ENCODE measurements at regions not wholly inside any gene's neighbourhood (a gene's known extent, or its start where the extent isn't known, plus 50 kb on each side); places are given as distances from the start of the nearest gene placed in this dataset.

DNA sequence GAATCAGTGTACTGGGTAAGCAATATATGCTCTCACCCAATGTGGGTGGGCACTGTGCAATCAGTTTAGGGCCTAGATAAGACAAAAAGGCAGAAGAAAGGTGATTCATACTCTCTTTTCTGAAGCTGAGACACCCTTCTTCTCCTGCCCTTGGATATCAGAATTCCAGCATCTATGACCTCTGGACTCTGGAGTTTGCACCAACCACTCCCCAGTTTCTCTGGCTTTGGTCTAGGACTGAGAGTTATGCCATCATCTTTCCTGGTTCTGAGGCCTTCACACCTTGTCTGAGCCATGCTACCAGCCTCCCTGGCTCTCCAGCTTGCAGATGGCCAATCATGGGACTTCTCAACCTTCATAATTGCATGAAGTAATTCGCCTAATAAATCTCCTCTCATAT, 724.6 kb upstream of the TYRP1 start:
- H3K36me3 Mint-ChIP-seq (ENCODE audit: low read depth), result no peaks in the 10 kb centered on the region
- ATAC-seq, result no peak
- CTCF ChIA-PET, result no interaction called here
- no peaks in the 10 kb centered on the region for H3K27me3 Mint-ChIP-seq
- H3K27ac Mint-ChIP-seq, result no peak overlapping the region
- no peaks in the 10 kb centered on the region for H3K4me1 Mint-ChIP-seq
- peaks cover 17% of the 10 kb centered on the region for H3K9me3 Mint-ChIP-seq (ENCODE audit: low read depth)
- POLR2A ChIA-PET, result no interaction called here
- no peak overlapping the region for H3K4me3 Mint-ChIP-seq
- intact Hi-C loops (cut with DNase I, micrococcal nuclease), result no loop called here
- no peak for DNase-seq

DNA sequence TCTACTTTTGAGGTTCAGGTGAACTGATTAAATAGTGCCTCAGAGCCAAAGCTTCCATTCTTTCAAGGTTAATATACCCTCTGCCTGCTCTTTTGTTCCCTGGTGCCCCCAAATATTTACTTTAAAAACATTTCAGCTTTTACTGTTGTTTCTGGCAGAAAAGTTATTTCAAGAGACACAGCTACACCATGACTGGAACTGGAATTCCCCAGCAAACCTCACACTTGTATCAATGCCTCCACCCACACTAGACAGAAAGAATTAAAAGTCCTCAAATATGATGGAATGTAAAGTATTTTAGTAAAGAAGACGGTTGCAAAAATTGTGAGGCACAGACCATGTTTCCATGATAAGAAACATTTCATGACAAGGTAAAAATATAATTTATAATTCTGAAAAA, 720.2 kb upstream of the TYRP1 start:
- no peak overlapping the region for H3K27ac Mint-ChIP-seq
- ChIA-PET POLR2A (no interaction called here), CTCF (interaction anchor here (0.6 kb wide), 1 partner anchor 1823 kb away, joined by 4 read pairs; no protein-coding TSS in a partner anchor)
- peaks cover 6% of the 10 kb centered on the region for H3K9me3 Mint-ChIP-seq (ENCODE audit: low read depth)
- H3K36me3 Mint-ChIP-seq (ENCODE audit: low read depth), result no peaks in the 10 kb centered on the region
- H3K27me3 Mint-ChIP-seq, result no peaks in the 10 kb centered on the region
- ATAC-seq (no peak), DNase-seq (no peak)
- H3K4me3 Mint-ChIP-seq, result no peak overlapping the region
- H3K4me1 Mint-ChIP-seq, result no peaks in the 10 kb centered on the region
- intact Hi-C loops (cut with DNase I, micrococcal nuclease), result no loop called here

DNA sequence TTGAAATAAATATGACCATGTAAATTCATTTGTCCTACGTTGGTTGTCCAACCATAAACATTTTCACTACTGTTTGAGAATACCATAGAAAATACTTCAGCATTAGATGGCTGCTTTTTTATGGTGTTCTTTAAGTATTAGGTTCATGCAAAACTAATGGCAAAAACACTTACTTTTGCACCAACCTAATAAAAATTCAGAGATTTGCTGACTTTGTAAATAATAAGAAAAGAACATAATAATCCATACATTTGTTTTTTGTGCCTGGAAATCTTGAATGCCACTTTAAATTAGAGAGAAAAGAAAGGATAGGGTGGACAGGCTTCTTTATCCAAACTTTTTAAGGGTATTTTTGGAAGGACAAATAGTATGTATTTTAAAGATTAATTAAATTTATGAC, 719.7 kb upstream of the TYRP1 start:
- ATAC-seq (no peak), DNase-seq (no peak)
- ChIA-PET POLR2A (no interaction called here), CTCF (interaction anchor here (0.6 kb wide), 1 partner anchor 1824 kb away, joined by 4 read pairs; no protein-coding TSS in a partner anchor)
- intact Hi-C loops (cut with DNase I, micrococcal nuclease), result no loop called here
- Mint-ChIP-seq H3K4me3 (no peak overlapping the region), H3K4me1 (no peaks in the 10 kb centered on the region), H3K27ac (no peak overlapping the region), H3K9me3 (ENCODE audit: low read depth) (peaks cover 10% of the 10 kb centered on the region), H3K36me3 (ENCODE audit: low read depth) (no peaks in the 10 kb centered on the region), H3K27me3 (no peaks in the 10 kb centered on the region)

DNA sequence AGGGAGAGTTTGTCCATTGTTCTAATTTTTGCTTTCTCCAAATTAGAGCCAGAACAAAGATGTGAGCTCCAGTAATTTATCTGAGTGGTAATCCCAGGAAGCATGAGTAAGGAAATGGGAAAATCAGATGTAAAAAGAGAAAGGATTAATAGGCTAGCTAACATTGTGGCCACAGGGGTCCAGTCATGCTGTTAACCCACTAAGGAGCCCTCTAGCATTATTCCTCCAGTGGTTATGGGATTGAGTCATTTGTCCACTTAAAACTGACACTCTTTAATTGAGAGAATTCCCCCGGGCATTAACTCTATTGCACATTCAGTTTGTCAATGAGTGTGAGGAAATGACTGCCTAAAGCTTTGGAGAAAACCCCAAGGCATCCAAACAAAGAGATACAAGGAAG, 700.3 kb upstream of the TYRP1 start:
- H3K36me3 Mint-ChIP-seq (ENCODE audit: low read depth), result no peaks in the 10 kb centered on the region
- DNase-seq, result no peak

DNA sequence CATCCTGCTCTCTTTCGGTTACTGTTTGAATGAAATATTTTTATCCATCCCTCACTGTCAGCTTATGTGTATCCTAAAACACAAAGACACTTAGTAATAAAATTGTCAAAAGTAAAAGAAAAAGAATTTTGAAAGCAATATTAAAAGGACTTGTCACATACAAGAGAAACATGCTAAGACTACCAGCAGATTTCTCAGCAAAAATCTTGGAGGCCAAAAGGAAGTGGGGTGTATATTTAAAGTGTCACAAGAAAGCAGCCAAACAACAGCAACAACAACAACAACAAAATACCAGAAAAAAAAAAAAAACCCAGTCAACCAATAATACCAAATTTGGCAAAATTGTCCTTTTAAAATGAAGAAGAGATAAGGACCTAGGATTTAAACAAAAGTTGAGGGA, 678.7 kb upstream of the TYRP1 start:
- H3K27me3 Mint-ChIP-seq, result no peaks in the 10 kb centered on the region

More for the DNA sequence above, 700.3 kb upstream of the TYRP1 start:
- Mint-ChIP-seq H3K4me3 (no peak overlapping the region), H3K27me3 (no peaks in the 10 kb centered on the region), H3K9me3 (ENCODE audit: low read depth) (peaks cover 12% of the 10 kb centered on the region), H3K4me1 (no peaks in the 10 kb centered on the region), H3K27ac (no peak overlapping the region)
- intact Hi-C loops (cut with DNase I, micrococcal nuclease), result no loop called here
- no peak for ATAC-seq
- CTCF ChIA-PET, result no interaction called here
- POLR2A ChIA-PET, result no interaction called here

GRCh38 chr9:12054235-12054634, 639.0 kb upstream of the TYRP1 start:
- DNase-seq, result no peak
- Mint-ChIP-seq H3K9me3 (ENCODE audit: low read depth) (peaks cover 31% of the 10 kb centered on the region), H3K27ac (no peak overlapping the region), H3K36me3 (ENCODE audit: low read depth) (no peaks in the 10 kb centered on the region), H3K27me3 (no peaks in the 10 kb centered on the region), H3K4me1 (no peaks in the 10 kb centered on the region), H3K4me3 (no peak overlapping the region)
- intact Hi-C loops (cut with DNase I, micrococcal nuclease), result no loop called here
- ATAC-seq, result no peak
- ChIA-PET CTCF (no interaction called here), POLR2A (no interaction called here)

More for the DNA sequence above, 678.7 kb upstream of the TYRP1 start:
- no peaks in the 10 kb centered on the region for H3K4me1 Mint-ChIP-seq
- CTCF ChIA-PET, result no interaction called here
- DNase-seq (no peak), ATAC-seq (no peak)
- POLR2A ChIA-PET, result no interaction called here
- no peaks in the 10 kb centered on the region for H3K36me3 Mint-ChIP-seq (ENCODE audit: low read depth)
- H3K27ac Mint-ChIP-seq, result no peak overlapping the region
- intact Hi-C loops (cut with DNase I, micrococcal nuclease), result no loop called here
- no peak overlapping the region for H3K4me3 Mint-ChIP-seq
- peaks cover 16% of the 10 kb centered on the region for H3K9me3 Mint-ChIP-seq (ENCODE audit: low read depth)

- ATAC-seq (no peak), DNase-seq (no peak)
- no peaks in the 10 kb centered on the region for H3K27me3 Mint-ChIP-seq
- no peaks in the 10 kb centered on the region for H3K4me1 Mint-ChIP-seq
- ChIA-PET POLR2A (no interaction called here), CTCF (no interaction called here)
- no peak overlapping the region for H3K27ac Mint-ChIP-seq
- no peak overlapping the region for H3K4me3 Mint-ChIP-seq
- no peaks in the 10 kb centered on the region for H3K36me3 Mint-ChIP-seq (ENCODE audit: low read depth)
- H3K9me3 Mint-ChIP-seq (ENCODE audit: low read depth), result peaks cover 30% of the 10 kb centered on the region
- intact Hi-C loops (cut with DNase I, micrococcal nuclease), result no loop called here
Measured at GRCh38 chr9:12056874-12057273, 636.3 kb upstream of the TYRP1 start.

DNA sequence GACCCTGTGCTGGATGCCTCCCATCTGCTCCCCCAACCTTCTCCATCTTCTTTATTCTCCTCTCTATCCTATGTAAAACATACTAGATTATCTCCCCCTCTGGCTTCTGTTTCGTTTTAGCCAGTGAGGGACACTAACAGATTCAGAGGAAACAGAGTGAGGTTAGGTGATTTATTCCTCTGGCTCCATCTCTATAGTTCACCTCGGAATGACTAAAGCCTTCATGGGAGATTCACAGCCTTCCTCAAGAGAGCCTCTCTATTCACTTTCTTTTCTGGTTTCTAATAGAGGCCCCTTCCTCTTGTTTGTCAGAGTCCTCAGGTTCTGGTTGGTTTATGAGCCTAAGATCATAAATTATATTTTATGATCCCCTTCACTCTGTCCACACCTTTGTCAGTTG, 633.1 kb upstream of the TYRP1 start:
- Mint-ChIP-seq H3K4me1 (no peaks in the 10 kb centered on the region), H3K36me3 (ENCODE audit: low read depth) (no peaks in the 10 kb centered on the region), H3K9me3 (ENCODE audit: low read depth) (peaks cover 12% of the 10 kb centered on the region), H3K27me3 (no peaks in the 10 kb centered on the region), H3K4me3 (no peak overlapping the region), H3K27ac (no peak overlapping the region)
- ChIA-PET POLR2A (no interaction called here), CTCF (no interaction called here)
- intact Hi-C loops (cut with DNase I, micrococcal nuclease), result no loop called here
- DNase-seq (no peak), ATAC-seq (no peak)

DNA sequence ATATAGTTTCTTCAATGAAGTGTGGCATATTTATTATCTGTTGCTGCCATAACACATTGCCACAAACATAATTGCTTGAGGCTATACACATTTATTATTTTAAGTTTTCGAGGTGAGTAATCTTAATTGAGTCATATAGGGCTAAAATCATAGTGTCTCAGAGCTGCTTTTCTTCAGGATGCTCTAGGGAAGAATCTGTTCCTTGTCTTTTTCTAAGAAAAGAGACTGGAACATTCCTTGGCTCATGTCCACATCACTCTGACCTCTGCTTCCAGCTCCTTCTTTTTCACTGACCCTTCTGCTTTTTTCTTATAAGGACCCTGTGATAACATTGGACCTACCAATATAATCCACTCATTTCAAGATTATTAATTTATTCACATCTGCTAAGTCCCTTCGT, 632.4 kb upstream of the TYRP1 start:
- POLR2A ChIA-PET, result no interaction called here
- H3K27ac Mint-ChIP-seq, result no peak overlapping the region
- no peaks in the 10 kb centered on the region for H3K36me3 Mint-ChIP-seq (ENCODE audit: low read depth)
- ATAC-seq, result no peak
- no peaks in the 10 kb centered on the region for H3K4me1 Mint-ChIP-seq
- intact Hi-C loops (cut with DNase I, micrococcal nuclease), result no loop called here
- CTCF ChIA-PET, result no interaction called here
- H3K27me3 Mint-ChIP-seq, result no peaks in the 10 kb centered on the region
- H3K9me3 Mint-ChIP-seq (ENCODE audit: low read depth), result peaks cover 9% of the 10 kb centered on the region
- H3K4me3 Mint-ChIP-seq, result no peak overlapping the region
- DNase-seq, result no peak

DNA sequence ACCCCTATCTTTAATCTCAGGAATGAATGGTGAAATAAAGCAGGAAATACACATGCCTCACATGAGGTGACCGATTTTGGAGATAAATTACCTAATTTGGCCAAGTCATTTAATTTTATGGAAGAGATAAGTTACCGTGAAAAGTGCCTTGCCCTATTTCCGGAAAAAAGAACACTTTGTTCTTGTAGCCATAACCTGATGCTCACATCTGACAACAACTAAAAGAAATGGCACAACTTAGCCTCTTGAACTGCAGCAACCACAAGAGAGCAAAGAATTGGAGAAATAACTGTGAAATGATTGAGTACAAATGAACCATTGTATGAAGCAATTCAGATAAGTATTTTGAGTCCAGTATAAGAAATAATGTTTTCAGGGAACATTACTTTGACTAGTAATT, 628.1 kb upstream of the TYRP1 start:
- no peak for ATAC-seq
- no peaks in the 10 kb centered on the region for H3K36me3 Mint-ChIP-seq (ENCODE audit: low read depth)
- H3K27me3 Mint-ChIP-seq, result no peaks in the 10 kb centered on the region
- peaks cover 12% of the 10 kb centered on the region for H3K9me3 Mint-ChIP-seq (ENCODE audit: low read depth)
- intact Hi-C loops (cut with DNase I, micrococcal nuclease), result no loop called here
- no peak overlapping the region for H3K27ac Mint-ChIP-seq
- ChIA-PET POLR2A (no interaction called here), CTCF (no interaction called here)
- H3K4me1 Mint-ChIP-seq, result no peaks in the 10 kb centered on the region
- no peak overlapping the region for H3K4me3 Mint-ChIP-seq
- no peak for DNase-seq

GRCh38 chr9:12065686-12066085, 627.5 kb upstream of the TYRP1 start:
- Mint-ChIP-seq H3K27ac (no peak overlapping the region), H3K36me3 (ENCODE audit: low read depth) (no peaks in the 10 kb centered on the region), H3K27me3 (no peaks in the 10 kb centered on the region), H3K4me3 (no peak overlapping the region), H3K4me1 (no peaks in the 10 kb centered on the region), H3K9me3 (ENCODE audit: low read depth) (peaks cover 9% of the 10 kb centered on the region)
- ChIA-PET POLR2A (no interaction called here), CTCF (no interaction called here)
- no peak for ATAC-seq
- intact Hi-C loops (cut with DNase I, micrococcal nuclease), result no loop called here
- DNase-seq, result no peak

DNA sequence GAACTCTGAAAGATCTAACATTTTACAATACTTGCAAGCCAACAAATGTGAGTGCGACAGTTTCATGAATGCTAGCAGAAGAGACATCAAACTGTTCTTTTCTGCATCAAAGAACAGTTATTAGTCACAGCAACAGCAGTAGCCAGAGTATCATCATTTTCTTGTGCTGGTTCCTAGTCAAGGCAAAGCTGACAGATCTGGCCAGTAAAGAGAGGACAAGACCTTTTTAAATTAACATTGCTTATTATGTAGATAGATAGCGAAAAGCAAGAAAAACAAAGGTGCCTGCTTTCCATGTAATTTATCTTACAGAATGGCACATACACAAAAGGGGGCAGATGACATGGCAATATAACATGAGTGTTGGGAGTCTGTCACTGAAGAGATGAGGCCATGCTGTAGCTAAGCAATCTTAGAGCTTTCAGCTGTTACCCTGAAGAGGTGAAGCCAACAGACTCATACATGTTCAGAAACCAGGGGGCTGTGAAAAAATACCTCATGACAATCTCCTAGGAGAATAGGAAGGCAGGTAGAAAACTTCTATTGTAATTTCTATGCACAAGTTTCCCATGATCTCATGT, 626.6 kb upstream of the TYRP1 start:
- no peaks in the 10 kb centered on the region for H3K4me1 Mint-ChIP-seq
- H3K4me3 Mint-ChIP-seq, result no peak overlapping the region
- ATAC-seq, result no peak
- no peak overlapping the region for H3K27ac Mint-ChIP-seq
- no peak for DNase-seq
- POLR2A ChIA-PET, result no interaction called here
- CTCF ChIA-PET, result no interaction called here
- intact Hi-C loops (cut with DNase I, micrococcal nuclease), result no loop called here
- no peaks in the 10 kb centered on the region for H3K36me3 Mint-ChIP-seq (ENCODE audit: low read depth)
- H3K9me3 Mint-ChIP-seq (ENCODE audit: low read depth), result peaks cover 9% of the 10 kb centered on the region
- H3K27me3 Mint-ChIP-seq, result no peaks in the 10 kb centered on the region

GRCh38 chr9:12069366-12069765, 623.8 kb upstream of the TYRP1 start:
- no peak for DNase-seq
- no peak for ATAC-seq
- Mint-ChIP-seq H3K27me3 (no peaks in the 10 kb centered on the region), H3K4me1 (no peaks in the 10 kb centered on the region), H3K27ac (no peak overlapping the region), H3K4me3 (no peak overlapping the region), H3K9me3 (ENCODE audit: low read depth) (peaks cover 15% of the 10 kb centered on the region), H3K36me3 (ENCODE audit: low read depth) (no peaks in the 10 kb centered on the region)
- POLR2A ChIA-PET, result no interaction called here
- CTCF ChIA-PET, result no interaction called here
- intact Hi-C loops (cut with DNase I, micrococcal nuclease), result no loop called here

Measured in activated CD4-positive, alpha-beta T cell treated with anti-CD3 and anti-CD28 coated beads for 36 hours (primary cell).